IMR-90 (cell line): ENCODE measurements at regions not wholly inside any gene's neighbourhood (a gene's known extent, or its start where the extent isn't known, plus 50 kb on each side); places are given as distances from the start of the nearest gene placed in this dataset.
"Not testable (repeated sequence)": the region's sequence is repeated elsewhere in the genome, so short reads cannot be mapped to it uniquely, and the experiment has no call there.

Source experiments
- CTCF ChIP-seq: conservative IDR thresholded peaks from 2 replicates; pipeline ENCODE4 v1.5.1; 2012; ENCODE audit warnings: mild to moderate bottlenecking, low read depth, low read length, improper control_type of control experiment
- MAFK ChIP-seq: IDR thresholded peaks from 2 replicates; pipeline ENCODE4 v1.6.1; 2012; ENCODE audit warnings: low read depth, low read length, improper control_type of control experiment
- MAZ ChIP-seq: IDR thresholded peaks from 2 replicates; pipeline ENCODE4 v1.6.1; 2012; ENCODE audit warnings: low read depth, mild to moderate bottlenecking, low read length, improper control_type of control experiment, moderate library complexity, borderline replicate concordance
- POLR2A ChIP-seq: IDR thresholded peaks from 2 replicates; pipeline ENCODE4 v1.6.1; 2012; ENCODE audit warnings: mild to moderate bottlenecking, low read depth, low read length
- RFX5 ChIP-seq: IDR thresholded peaks from 2 replicates; pipeline ENCODE4 v1.8.0; 2012; ENCODE audit warnings: low read depth, mild to moderate bottlenecking, low read length, moderate library complexity
- TF ChIP-seq, protein P1 (sequence below): fragments of 150-350 bp; IDR thresholded peaks from 2 replicates; pipeline ENCODE4 v1.6.1; 2017; ENCODE audit warnings: mild to moderate bottlenecking, antibody characterized with exemption, low read length, low read depth

GRCh38 chr12:114064034-114064433 is 97.9 kb upstream of the RBM19 start:
- TF ChIP-seq, protein P1, sequence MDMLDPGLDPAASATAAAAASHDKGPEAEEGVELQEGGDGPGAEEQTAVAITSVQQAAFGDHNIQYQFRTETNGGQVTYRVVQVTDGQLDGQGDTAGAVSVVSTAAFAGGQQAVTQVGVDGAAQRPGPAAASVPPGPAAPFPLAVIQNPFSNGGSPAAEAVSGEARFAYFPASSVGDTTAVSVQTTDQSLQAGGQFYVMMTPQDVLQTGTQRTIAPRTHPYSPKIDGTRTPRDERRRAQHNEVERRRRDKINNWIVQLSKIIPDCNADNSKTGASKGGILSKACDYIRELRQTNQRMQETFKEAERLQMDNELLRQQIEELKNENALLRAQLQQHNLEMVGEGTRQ: not testable (repeated sequence)
- not testable (repeated sequence) for TF ChIP-seq POLR2A, CTCF, RFX5, MAZ, MAFK
